Ectodermal cell (in vitro differentiated cells): ENCODE measurements at regions not wholly inside any gene's neighbourhood (a gene's known extent, or its start where the extent isn't known, plus 50 kb on each side); places are given as distances from the start of the nearest gene placed in this dataset.

ENCODE experiments used
- H3K27ac ChIP-seq: 2 replicates; pipeline ENCODE4 v1.7.0; 2013; ENCODE audit warnings: mild to moderate bottlenecking, low read depth, low read length; ENCODE audit not compliant: insufficient read depth, poor library complexity, severe bottlenecking
- H3K27me3 ChIP-seq: 2 replicates; pipeline ENCODE4 v1.7.0; 2013; ENCODE audit warnings: mild to moderate bottlenecking, low read length; ENCODE audit not compliant: insufficient read depth, control insufficient read depth, poor library complexity, severe bottlenecking
- H3K36me3 ChIP-seq: one replicate; pipeline ENCODE4 v1.7.0; 2013; ENCODE audit warnings: low read length; ENCODE audit not compliant: control insufficient read depth, insufficient read depth
- H3K4me1 ChIP-seq: one replicate; pipeline ENCODE4 v1.7.0; 2013; ENCODE audit warnings: low read length; ENCODE audit not compliant: control insufficient read depth, insufficient read depth
- H3K4me3 ChIP-seq: 2 replicates; pipeline ENCODE4 v1.7.0; 2013; ENCODE audit warnings: low read depth, low read length, control low read depth; ENCODE audit not compliant: insufficient read depth
- H3K9me3 ChIP-seq: 2 replicates; pipeline ENCODE4 v1.7.0; 2013; ENCODE audit warnings: mild to moderate bottlenecking, low read length, moderate library complexity; ENCODE audit not compliant: control insufficient read depth
- WGBS, 2 experiments: methylation state at CpG; one replicate each; pipeline ENCODE4 v1.1.7; 2013; ENCODE audit warnings: missing lambda C conversion rate in 2 of 2; 5-methylcytosine and 5-hydroxymethylcytosine counted together

DNA sequence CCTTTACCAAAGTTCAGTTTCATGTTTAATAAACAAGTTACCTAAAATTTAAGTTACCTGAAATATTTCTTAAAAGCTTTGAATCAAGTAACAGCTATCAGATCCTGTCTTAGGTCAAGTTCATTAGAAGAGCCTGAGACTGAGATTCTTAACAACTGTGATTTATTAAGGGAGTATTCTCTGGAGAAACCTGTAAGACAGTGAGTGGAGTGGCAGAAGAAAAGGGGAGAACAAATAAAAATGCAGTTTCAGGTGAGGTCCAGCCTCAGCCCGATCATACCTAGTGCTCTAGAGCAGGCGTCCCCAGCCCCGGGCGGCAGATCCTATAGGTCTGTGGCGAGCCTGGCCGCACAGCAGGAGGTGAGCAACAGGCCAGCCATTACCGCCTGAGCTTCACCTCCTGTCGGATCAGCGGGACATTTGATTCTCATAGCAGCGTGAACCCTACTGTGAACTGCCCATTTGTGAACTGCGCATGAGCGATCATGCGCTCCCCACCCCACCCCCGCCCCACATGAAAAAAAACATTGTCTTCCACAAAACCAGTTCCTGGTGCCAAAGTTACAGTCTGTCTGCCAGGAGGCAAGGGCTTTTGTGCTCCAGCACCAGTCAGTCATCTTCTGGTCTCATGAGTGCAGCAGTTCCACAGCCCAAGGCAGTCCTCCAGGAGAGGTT lies 59.2 kb upstream of the ADGRB3 start:
- H3K27me3 ChIP-seq = no peaks in the 10 kb centered on the region
- H3K9me3 ChIP-seq = no peaks in the 10 kb centered on the region
- no peaks in the 10 kb centered on the region for H3K36me3 ChIP-seq
- H3K4me1 ChIP-seq = no peaks in the 10 kb centered on the region
- 20 to 24% methylated on average over 14 of the region's 14 CpGs for WGBS, 2 experiments
- no peak overlapping the region for H3K4me3 ChIP-seq
- no peak overlapping the region for H3K27ac ChIP-seq

DNA sequence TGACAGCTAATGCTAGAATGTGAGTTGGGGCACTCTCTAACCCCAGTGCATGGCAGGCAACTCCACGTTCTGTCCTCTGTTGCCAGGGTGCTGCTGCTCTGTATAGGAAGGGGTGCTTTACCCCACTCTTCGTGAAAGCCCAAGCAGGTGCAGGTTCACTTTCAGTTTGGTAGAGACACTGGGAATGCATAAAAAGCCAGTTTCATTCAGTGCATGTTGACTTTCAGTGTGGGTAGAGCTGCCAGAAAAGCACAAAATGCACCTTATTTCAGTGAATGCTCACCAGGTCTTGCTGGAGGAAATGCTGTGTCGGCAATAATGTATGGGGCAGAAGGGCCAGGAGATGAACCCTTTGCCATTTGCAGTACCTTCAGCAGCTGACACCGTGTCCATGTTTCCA lies 62.1 kb upstream of the ADGRB3 start:
- H3K9me3 ChIP-seq = no peaks in the 10 kb centered on the region
- no peaks in the 10 kb centered on the region for H3K27me3 ChIP-seq
- H3K36me3 ChIP-seq = no peaks in the 10 kb centered on the region
- no peaks in the 10 kb centered on the region for H3K4me1 ChIP-seq
- no peak overlapping the region for H3K4me3 ChIP-seq
- no peak overlapping the region for H3K27ac ChIP-seq
- 78 to 82% methylated on average over 4 of the region's 4 CpGs for WGBS, 2 experiments

DNA sequence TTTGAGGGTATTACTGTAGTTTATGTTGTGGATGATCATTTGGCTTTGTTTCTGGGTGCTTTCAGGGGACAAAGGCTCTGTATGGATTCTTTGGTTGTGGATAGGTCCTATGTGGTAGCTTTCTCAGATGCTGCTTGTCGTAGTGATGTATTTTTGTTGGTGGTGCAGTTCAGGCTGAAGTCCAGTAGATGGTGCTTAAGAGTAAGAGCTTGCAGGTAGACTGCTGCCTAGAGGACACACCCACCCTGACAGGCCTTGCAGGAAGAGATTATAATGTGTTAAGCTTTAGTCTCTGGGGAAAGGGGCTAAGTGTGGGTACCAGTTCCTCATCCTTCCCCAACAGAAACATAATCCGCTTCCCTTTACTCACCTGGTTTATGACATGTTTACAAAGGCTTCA lies 62.6 kb upstream of the ADGRB3 start:
- no peaks in the 10 kb centered on the region for H3K27me3 ChIP-seq
- no peaks in the 10 kb centered on the region for H3K36me3 ChIP-seq
- H3K9me3 ChIP-seq = no peaks in the 10 kb centered on the region
- H3K27ac ChIP-seq = no peak overlapping the region
- no peak overlapping the region for H3K4me3 ChIP-seq
- WGBS, 2 experiments = 57 to 65% methylated on average over 2 of the region's 2 CpGs
- H3K4me1 ChIP-seq = no peaks in the 10 kb centered on the region

DNA sequence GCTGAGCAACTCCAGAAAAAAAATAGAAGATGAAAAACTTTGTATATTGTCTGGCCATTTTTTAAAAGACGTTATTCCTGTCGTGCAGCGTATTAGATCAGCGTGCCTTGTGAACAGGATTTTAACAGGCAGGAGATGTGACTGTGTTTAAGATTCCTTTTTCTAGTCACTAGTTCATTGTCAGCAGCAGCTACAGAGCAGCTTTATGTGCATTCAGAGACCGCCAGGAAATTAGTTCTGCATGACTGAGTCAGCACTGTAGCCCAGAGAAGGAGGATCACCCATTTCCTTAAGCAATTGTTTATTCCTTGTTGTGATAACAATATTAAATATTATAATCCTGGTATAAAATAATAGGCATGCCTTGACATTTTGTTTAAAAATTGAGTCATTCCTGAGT lies 75.4 kb upstream of the ADGRB3 start:
- H3K27ac ChIP-seq = no peak overlapping the region
- H3K27me3 ChIP-seq = no peaks in the 10 kb centered on the region
- H3K4me3 ChIP-seq = no peak overlapping the region
- no peaks in the 10 kb centered on the region for H3K4me1 ChIP-seq
- 41 to 43% methylated on average over 5 of the region's 5 CpGs for WGBS, 2 experiments
- H3K36me3 ChIP-seq = no peaks in the 10 kb centered on the region
- H3K9me3 ChIP-seq = no peaks in the 10 kb centered on the region

DNA sequence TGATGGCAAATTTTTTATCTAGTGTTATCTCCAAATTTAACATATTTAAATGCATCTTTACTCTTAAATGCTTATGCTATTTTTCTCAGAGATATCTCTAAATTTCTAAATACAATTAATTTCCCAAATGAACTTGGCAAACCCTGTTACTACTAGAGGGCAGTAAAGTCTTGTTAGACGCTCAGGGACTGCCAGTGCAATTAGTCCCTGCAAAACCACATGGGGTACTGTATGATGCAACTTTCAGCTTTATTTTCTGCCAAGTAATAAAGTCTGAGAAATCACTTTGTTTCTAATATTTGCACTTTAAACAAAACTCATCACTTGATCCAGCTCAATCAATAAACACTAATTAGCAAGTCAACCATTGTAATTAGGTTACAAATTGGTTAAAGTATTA lies 76.0 kb upstream of the ADGRB3 start:
- Histone ChIP-seq H3K4me3 (no peak overlapping the region), H3K27ac (no peak overlapping the region), H3K27me3 (no peaks in the 10 kb centered on the region), H3K4me1 (no peaks in the 10 kb centered on the region), H3K9me3 (no peaks in the 10 kb centered on the region), H3K36me3 (no peaks in the 10 kb centered on the region)
- 60 to 67% methylated on average over 1 of the region's 1 CpG for WGBS, 2 experiments

DNA sequence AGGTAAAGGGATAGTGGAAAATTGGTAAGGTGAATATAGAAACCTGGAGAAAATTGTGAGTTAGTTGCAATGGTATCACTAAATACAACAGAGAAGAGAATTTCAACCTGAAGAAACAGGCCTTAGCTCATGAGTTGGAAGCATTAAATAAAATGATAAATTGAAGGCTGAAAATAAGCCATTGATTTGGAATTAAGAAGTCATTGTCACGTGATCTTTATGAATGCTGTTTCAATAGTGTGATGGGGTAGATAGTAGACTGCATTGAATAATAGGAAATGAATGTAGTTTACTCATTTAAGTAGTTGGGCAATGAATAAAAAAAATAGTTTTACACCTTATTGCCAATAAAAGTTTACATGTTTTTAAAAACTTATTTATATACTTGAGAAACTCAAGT lies 88.5 kb upstream of the ADGRB3 start:
- H3K9me3 ChIP-seq = no peaks in the 10 kb centered on the region
- no peaks in the 10 kb centered on the region for H3K4me1 ChIP-seq
- no peaks in the 10 kb centered on the region for H3K36me3 ChIP-seq
- 93 to 97% methylated on average over 1 of the region's 1 CpG for WGBS, 2 experiments
- H3K27ac ChIP-seq = no peak overlapping the region
- no peaks in the 10 kb centered on the region for H3K27me3 ChIP-seq
- H3K4me3 ChIP-seq = no peak overlapping the region

DNA sequence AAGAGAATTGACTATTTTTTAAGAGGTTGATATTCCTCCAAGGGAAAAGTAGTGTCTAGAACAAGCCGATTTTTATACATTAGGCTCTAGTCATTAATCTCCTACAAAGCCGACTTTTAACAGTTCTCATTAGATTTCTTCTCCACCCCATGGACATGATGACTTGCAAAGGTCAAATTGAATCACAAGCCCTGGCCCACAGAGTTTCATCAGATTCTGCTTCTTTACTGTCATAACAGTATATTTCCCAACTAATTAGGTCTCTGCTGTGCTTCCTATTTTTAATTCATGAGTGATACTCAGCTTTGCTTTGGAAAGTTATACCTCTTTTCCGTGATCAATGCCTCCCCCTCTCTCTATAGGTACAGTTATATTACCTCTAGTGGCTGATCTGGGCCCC lies 90.6 kb upstream of the ADGRB3 start:
- no peaks in the 10 kb centered on the region for H3K9me3 ChIP-seq
- H3K27ac ChIP-seq = no peak overlapping the region
- no peaks in the 10 kb centered on the region for H3K36me3 ChIP-seq
- H3K27me3 ChIP-seq = no peaks in the 10 kb centered on the region
- no peak overlapping the region for H3K4me3 ChIP-seq
- no peaks in the 10 kb centered on the region for H3K4me1 ChIP-seq
- WGBS, 2 experiments = 71 to 83% methylated on average over 3 of the region's 3 CpGs

DNA sequence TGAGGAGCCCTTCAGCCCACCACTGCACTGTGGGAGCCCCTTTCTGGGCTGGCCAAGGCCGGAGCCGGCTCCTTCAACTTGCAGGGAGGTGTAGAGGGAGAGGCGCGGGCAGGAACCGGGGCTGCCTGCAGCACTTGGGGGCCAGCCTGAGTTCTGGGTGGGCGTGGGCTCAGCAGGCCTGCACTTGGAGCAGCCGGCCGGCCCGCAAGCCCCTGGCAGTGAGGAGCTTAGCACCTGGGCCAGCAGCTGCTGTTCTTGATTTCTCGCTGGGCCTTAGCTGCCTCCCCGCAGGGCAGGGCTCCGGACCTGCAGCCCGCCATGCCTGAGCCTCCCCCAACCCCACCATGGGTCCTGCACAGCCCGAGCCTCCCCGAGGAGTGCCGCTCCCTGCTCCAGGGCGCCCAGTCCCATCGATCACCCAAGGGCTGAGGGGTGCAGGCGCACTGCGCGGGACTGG lies 101.7 kb upstream of the ADGRB3 start:
- 94 to 95% methylated on average over 21 of the region's 21 CpGs for WGBS, 2 experiments
- H3K27me3 ChIP-seq = no peaks in the 10 kb centered on the region
- no peaks in the 10 kb centered on the region for H3K36me3 ChIP-seq
- no peak overlapping the region for H3K4me3 ChIP-seq
- H3K4me1 ChIP-seq = no peaks in the 10 kb centered on the region
- H3K27ac ChIP-seq = no peak overlapping the region
- no peaks in the 10 kb centered on the region for H3K9me3 ChIP-seq

DNA sequence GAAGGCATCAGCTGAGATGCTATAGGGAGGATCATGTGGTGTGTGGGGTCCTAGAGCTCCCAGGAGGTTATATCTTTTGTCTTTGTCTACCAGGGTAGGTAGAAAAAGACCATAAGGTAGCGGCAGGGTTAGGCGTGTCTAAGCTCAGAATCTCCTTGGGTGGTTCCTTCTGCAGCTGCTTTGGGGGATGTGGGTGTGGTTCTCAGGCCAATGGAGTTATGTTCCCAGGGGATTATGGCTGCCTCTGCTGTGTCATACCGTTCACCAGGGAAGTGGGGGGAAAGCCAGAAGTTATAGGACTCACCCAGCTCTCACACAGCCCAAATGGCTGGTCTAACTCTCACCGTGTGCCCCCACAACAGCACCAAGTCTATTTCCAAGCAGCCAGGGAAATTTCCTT lies 107.4 kb upstream of the ADGRB3 start:
- no peaks in the 10 kb centered on the region for H3K9me3 ChIP-seq
- no peak overlapping the region for H3K4me3 ChIP-seq
- H3K4me1 ChIP-seq = no peaks in the 10 kb centered on the region
- H3K27ac ChIP-seq = no peak overlapping the region
- H3K36me3 ChIP-seq = no peaks in the 10 kb centered on the region
- no peaks in the 10 kb centered on the region for H3K27me3 ChIP-seq
- 94 to 99% methylated on average over 4 of the region's 4 CpGs for WGBS, 2 experiments

DNA sequence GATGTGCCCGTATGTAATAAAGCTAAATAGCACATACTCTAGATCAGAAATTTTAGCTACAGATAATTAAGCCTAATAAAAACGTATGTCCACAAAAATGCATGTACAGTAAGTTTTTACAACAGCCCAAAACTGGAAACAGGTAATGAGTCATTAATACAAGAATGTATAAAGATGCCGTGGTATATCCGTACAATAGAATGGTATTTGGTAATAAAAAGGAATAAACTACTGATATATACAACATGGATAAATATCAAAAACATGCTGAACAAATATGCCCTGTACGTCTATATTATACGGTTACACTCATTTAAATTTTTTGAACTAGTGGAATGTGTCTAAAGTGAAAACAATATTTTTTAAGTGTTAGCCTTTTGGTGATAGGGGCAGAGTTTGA lies 128.2 kb upstream of the ADGRB3 start:
- no peaks in the 10 kb centered on the region for H3K4me1 ChIP-seq
- 94 to 100% methylated on average over 3 to 6 of the region's 6 CpGs for WGBS, 2 experiments
- H3K36me3 ChIP-seq = no peaks in the 10 kb centered on the region
- H3K27ac ChIP-seq = no peak overlapping the region
- H3K4me3 ChIP-seq = no peak overlapping the region
- H3K27me3 ChIP-seq = no peaks in the 10 kb centered on the region
- no peaks in the 10 kb centered on the region for H3K9me3 ChIP-seq

DNA sequence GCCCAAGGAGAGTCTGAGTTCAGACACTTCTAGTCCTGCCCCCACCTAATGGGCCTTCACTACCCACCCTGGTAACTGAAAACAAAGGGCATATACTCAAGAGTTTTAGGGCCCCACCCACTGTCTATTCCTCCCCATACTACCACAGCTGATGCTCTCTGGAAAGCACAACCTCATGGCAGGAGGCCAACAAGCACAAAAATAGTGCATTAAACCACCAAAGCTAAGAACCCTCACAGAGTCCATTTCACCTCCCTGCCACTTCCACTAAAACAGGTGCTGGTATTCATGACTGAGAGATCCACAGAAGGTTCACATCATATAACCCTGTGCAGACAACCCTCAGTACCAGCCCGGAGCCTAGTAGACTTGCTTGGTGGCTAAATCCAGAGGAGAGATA lies 132.1 kb upstream of the ADGRB3 start:
- 92 to 96% methylated on average over 1 of the region's 1 CpG for WGBS, 2 experiments
- Histone ChIP-seq H3K9me3 (no peaks in the 10 kb centered on the region), H3K4me1 (no peaks in the 10 kb centered on the region)

More for the DNA sequence above, 132.1 kb upstream of the ADGRB3 start:
- no peaks in the 10 kb centered on the region for H3K27me3 ChIP-seq
- no peaks in the 10 kb centered on the region for H3K36me3 ChIP-seq
- H3K4me3 ChIP-seq = no peak overlapping the region
- no peak overlapping the region for H3K27ac ChIP-seq
